ENCODE measurements at regions not wholly inside any gene's neighbourhood (a gene's known extent, or its start where the extent isn't known, plus 50 kb on each side); places are given as distances from the start of the nearest gene placed in this dataset.

DNA sequence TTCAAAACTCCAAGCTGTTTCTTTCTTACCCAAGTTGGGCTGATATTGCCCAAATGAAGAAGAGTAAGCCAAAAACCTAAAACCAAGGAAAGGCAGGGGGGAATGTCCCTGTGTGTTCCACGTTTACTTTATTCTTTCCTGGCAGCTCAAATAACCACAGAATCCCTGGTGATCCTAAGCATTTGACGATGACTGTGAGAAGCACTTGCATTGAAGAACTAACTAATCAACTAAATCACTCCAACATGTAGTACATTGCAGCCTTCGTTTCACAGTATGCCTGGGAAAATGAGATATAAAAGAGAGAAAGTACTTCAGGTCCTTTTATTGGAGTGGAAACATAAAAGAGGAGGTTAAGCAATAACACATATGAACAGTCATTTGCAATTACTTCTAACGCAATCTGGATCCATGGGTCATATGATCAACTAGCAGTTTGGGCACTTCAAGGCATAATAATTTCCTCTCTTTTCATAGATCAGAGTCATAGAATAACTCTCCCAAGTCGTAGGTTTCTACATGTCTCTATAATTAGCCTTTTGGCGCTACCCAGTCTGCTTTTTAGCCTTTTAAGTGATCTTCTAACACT, 338.4 kb downstream of the TMEM167A start:
- no peaks in the 10 kb centered on the region for H3K9me3 ChIP-seq
- H3K27me3 ChIP-seq (replicated peaks in 1 of 7) = no peaks in the 10 kb centered on the region
- no peak for TF ChIP-seq POLR2AphosphoS5 (IDR thresholded peaks at IDR 0.05)
- no peak for TF ChIP-seq POLR2A (IDR thresholded peaks at IDR 0.05)
- TF ChIP-seq, protein P1, sequence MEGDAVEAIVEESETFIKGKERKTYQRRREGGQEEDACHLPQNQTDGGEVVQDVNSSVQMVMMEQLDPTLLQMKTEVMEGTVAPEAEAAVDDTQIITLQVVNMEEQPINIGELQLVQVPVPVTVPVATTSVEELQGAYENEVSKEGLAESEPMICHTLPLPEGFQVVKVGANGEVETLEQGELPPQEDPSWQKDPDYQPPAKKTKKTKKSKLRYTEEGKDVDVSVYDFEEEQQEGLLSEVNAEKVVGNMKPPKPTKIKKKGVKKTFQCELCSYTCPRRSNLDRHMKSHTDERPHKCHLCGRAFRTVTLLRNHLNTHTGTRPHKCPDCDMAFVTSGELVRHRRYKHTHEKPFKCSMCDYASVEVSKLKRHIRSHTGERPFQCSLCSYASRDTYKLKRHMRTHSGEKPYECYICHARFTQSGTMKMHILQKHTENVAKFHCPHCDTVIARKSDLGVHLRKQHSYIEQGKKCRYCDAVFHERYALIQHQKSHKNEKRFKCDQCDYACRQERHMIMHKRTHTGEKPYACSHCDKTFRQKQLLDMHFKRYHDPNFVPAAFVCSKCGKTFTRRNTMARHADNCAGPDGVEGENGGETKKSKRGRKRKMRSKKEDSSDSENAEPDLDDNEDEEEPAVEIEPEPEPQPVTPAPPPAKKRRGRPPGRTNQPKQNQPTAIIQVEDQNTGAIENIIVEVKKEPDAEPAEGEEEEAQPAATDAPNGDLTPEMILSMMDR (IDR thresholded peaks at IDR 0.05 in 8 of 11, conservative IDR thresholded peaks at IDR 0.05 in 3 of 11) = no peak
- no peak overlapping the region for H3K4me3 ChIP-seq
- no peaks in the 10 kb centered on the region for H3K4me1 ChIP-seq
- WGBS, 5 donors = 55 to 83% (median 74%) methylated on average over 6 of the region's 6 CpGs
- no peak for DNase-seq
- intact Hi-C loops (cut with DNase I; ENCODE audit: low total_unique reads) = no loop called here
- H3K36me3 ChIP-seq = no peaks in the 10 kb centered on the region
- H3K27ac ChIP-seq = no peak overlapping the region

DNA sequence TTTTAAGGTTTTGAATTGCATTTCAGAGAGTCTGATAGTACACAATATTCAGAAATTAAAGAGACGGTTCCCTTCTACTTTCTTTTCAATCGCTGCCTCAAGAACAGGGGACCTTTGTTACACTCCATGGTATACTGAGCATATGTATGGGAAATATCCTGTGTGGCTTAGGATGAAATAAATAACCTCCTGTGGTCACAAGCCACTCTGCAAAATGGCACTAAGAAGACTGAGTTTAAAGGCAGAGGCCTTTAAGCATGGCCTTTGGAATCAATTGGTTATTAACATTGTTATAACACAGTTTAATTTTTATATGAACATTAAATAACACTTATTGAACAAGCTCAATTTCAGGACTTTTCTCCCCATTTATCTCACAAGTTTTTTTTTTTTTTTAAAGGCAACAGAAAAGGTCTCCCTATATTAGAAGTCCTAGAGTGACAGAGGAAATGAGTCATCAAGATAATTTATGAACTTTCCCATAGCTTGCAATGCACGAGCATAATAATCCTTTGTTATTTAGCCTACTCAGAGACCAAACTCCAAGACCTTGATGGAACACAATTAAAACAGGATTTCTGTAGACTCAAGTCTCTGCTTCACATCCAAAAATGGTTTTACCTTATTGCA, 341.9 kb downstream of the TMEM167A start:
- Histone ChIP-seq H3K27ac (no peak overlapping the region), H3K27me3 (replicated peaks in 1 of 7) (no peaks in the 10 kb centered on the region), H3K4me3 (no peak overlapping the region), H3K4me1 (no peaks in the 10 kb centered on the region), H3K36me3 (no peaks in the 10 kb centered on the region), H3K9me3 (no peaks in the 10 kb centered on the region)
- intact Hi-C loops (cut with DNase I; ENCODE audit: low total_unique reads) = no loop called here
- DNase-seq = no peak
- 27 to 39% (median 32%) methylated on average over 3 of the region's 3 CpGs for WGBS, 5 donors
- TF ChIP-seq POLR2AphosphoS5 (IDR thresholded peaks at IDR 0.05) (no peak), POLR2A (IDR thresholded peaks at IDR 0.05) (no peak)
- TF ChIP-seq, protein P1 (IDR thresholded peaks at IDR 0.05 in 8 of 11, conservative IDR thresholded peaks at IDR 0.05 in 3 of 11) = no peak

DNA sequence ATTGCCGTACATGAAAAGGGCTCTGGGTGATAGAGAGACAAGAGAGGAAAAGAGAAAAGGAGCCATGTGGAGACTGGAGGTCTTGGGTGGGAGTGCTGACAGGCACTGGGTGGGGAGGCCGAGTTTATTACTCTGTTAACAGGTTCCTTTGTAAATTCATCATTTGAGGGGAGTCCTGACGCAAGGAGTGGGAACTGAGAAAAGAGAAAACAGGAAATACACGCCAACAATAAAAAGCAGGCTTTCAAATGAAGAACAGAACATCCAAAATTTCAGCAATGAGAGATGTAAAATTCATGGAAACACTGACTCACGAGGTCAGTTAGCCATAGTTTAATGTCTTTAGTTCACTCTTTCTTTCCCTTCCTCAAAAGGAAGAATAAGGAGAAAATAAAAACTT, 342.8 kb downstream of the TMEM167A start:
- no peak overlapping the region for H3K27ac ChIP-seq
- no peaks in the 10 kb centered on the region for H3K9me3 ChIP-seq
- DNase-seq = no peak
- WGBS, 5 donors = 53 to 78% (median 67%) methylated on average over 5 of the region's 5 CpGs
- intact Hi-C loops (cut with DNase I; ENCODE audit: low total_unique reads) = no loop called here
- no peaks in the 10 kb centered on the region for H3K36me3 ChIP-seq
- H3K4me1 ChIP-seq = no peaks in the 10 kb centered on the region
- no peak overlapping the region for H3K4me3 ChIP-seq
- no peaks in the 10 kb centered on the region for H3K27me3 ChIP-seq (replicated peaks in 1 of 7)
- TF ChIP-seq POLR2AphosphoS5 (IDR thresholded peaks at IDR 0.05) = no peak

DNA sequence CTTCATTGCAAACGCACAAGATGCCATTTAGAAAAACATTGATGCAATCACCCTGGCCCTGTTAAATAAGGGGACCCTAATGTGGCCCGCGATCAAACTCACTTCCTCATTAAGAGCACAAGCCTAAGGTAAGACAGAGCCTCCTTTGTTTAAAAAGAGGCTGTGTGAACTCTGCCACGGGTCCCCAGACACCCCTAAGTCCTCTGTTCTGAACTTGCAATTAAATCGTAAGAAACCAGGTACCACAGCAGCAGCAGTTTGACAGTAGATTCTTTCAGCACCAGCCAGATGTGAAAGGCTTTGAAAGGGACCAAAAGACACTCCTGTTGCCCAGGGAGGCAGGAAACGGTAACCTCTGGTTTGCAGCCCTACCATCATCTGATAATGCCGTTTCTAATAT, 346.3 kb downstream of the TMEM167A start:
- Histone ChIP-seq H3K9me3 (no peaks in the 10 kb centered on the region), H3K27ac (no peak overlapping the region), H3K36me3 (no peaks in the 10 kb centered on the region), H3K4me3 (no peak overlapping the region), H3K4me1 (no peaks in the 10 kb centered on the region), H3K27me3 (replicated peaks in 1 of 7) (no peaks in the 10 kb centered on the region)
- 80 to 89% (median 86%) methylated on average over 7 of the region's 7 CpGs for WGBS, 5 donors
- DNase-seq = no peak
- intact Hi-C loops (cut with DNase I; ENCODE audit: low total_unique reads) = no loop called here
- TF ChIP-seq, protein P1 (IDR thresholded peaks at IDR 0.05 in 8 of 11, conservative IDR thresholded peaks at IDR 0.05 in 3 of 11) = no peak
- TF ChIP-seq POLR2AphosphoS5 (IDR thresholded peaks at IDR 0.05) = no peak
- no peak for TF ChIP-seq POLR2A (IDR thresholded peaks at IDR 0.05)
